HL-60 (cell line): ENCODE measurements at regions not wholly inside any gene's neighbourhood (a gene's known extent, or its start where the extent isn't known, plus 50 kb on each side); places are given as distances from the start of the nearest gene placed in this dataset.
"Not testable (repeated sequence)": the region's sequence is repeated elsewhere in the genome, so short reads cannot be mapped to it uniquely, and the experiment has no call there.

Experiments
- POLR2AphosphoS5 ChIP-seq: IDR thresholded peaks from 2 replicates; pipeline ENCODE4 v1.6.1; 2012; ENCODE audit warnings: low read depth
- TF ChIP-seq, protein P1 (sequence below): IDR thresholded peaks from one replicate; pipeline ENCODE4 v1.5.1; 2011; ENCODE audit warnings: low read length, control low read depth, inconsistent platforms; ENCODE audit not compliant: insufficient read depth

DNA sequence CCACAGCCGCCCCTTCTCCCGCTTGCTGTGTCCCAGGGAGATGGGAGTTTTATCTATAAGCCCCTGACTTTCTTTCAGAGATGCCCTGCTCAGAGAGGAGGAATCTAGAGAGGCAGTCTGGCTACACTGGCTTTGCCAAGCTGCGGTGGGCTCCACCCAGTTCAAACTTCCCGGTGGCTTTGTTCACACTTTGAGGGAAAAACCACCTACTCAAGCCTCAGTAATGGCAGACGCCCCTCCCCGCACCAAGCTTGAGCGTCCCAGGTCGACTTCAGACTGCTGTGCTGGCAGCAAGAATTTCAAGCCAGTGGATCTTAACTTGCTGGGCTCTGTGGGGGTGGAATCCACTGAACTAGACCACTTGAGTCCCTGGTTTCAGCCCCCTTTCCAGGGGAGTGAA is 162.2 kb upstream of the MAGEB16 start:
- TF ChIP-seq, protein P1, sequence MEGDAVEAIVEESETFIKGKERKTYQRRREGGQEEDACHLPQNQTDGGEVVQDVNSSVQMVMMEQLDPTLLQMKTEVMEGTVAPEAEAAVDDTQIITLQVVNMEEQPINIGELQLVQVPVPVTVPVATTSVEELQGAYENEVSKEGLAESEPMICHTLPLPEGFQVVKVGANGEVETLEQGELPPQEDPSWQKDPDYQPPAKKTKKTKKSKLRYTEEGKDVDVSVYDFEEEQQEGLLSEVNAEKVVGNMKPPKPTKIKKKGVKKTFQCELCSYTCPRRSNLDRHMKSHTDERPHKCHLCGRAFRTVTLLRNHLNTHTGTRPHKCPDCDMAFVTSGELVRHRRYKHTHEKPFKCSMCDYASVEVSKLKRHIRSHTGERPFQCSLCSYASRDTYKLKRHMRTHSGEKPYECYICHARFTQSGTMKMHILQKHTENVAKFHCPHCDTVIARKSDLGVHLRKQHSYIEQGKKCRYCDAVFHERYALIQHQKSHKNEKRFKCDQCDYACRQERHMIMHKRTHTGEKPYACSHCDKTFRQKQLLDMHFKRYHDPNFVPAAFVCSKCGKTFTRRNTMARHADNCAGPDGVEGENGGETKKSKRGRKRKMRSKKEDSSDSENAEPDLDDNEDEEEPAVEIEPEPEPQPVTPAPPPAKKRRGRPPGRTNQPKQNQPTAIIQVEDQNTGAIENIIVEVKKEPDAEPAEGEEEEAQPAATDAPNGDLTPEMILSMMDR: not testable (repeated sequence)
- TF ChIP-seq POLR2AphosphoS5: not testable (repeated sequence)
